ENCODE measurements at regions not wholly inside any gene's neighbourhood (a gene's known extent, or its start where the extent isn't known, plus 50 kb on each side); places are given as distances from the start of the nearest gene placed in this dataset.
"Not testable (repeated sequence)": the region's sequence is repeated elsewhere in the genome, so short reads cannot be mapped to it uniquely, and the experiment has no call there.

- no peaks in the 10 kb centered on the region for H3K36me3 ChIP-seq (ENCODE audit: insufficient read depth, low read length)
- no peak overlapping the region for H3K27ac ChIP-seq (ENCODE audit: low read depth, low read length)
- H3K9me3 ChIP-seq (ENCODE audit: low read length), result no peaks in the 10 kb centered on the region
- no peak overlapping the region for H3K9ac ChIP-seq (ENCODE audit: low read length)
- no peaks in the 10 kb centered on the region for H3K27me3 ChIP-seq (ENCODE audit: control insufficient read depth in 1 of 2, insufficient read depth in 2 of 2, low read length in 2 of 2)
- H3K4me3 ChIP-seq (ENCODE audit: low read depth in 1 of 2, low read length in 2 of 2), result no peak overlapping the region
- no peaks in the 10 kb centered on the region for H3K4me1 ChIP-seq (ENCODE audit: insufficient read depth, low read length)
These were observed 473.7 kb upstream of the PTGER4 start for GRCh38 chr5:40206030-40206429.

GRCh38 chr5:40204144-40204543 is 475.6 kb upstream of the PTGER4 start:
- H3K9me3 ChIP-seq (ENCODE audit: low read length), result no peaks in the 10 kb centered on the region
- H3K9ac ChIP-seq (ENCODE audit: low read length), result no peak overlapping the region
- H3K4me1 ChIP-seq (ENCODE audit: insufficient read depth, low read length), result no peaks in the 10 kb centered on the region
- H3K4me3 ChIP-seq (ENCODE audit: low read depth in 1 of 2, low read length in 2 of 2), result no peak overlapping the region
- no peak overlapping the region for H3K27ac ChIP-seq (ENCODE audit: low read depth, low read length)
- no peaks in the 10 kb centered on the region for H3K27me3 ChIP-seq (ENCODE audit: control insufficient read depth in 1 of 2, insufficient read depth in 2 of 2, low read length in 2 of 2)
- H3K36me3 ChIP-seq (ENCODE audit: insufficient read depth, low read length), result no peaks in the 10 kb centered on the region

- Histone ChIP-seq H3K27me3 (ENCODE audit: control insufficient read depth in 1 of 2, insufficient read depth in 2 of 2, low read length in 2 of 2) (no peaks in the 10 kb centered on the region), H3K36me3 (ENCODE audit: insufficient read depth, low read length) (no peaks in the 10 kb centered on the region), H3K27ac (ENCODE audit: low read depth, low read length) (no peak overlapping the region), H3K9ac (ENCODE audit: low read length) (no peak overlapping the region), H3K4me3 (ENCODE audit: low read depth in 1 of 2, low read length in 2 of 2) (no peak overlapping the region), H3K9me3 (ENCODE audit: low read length) (no peaks in the 10 kb centered on the region), H3K4me1 (ENCODE audit: insufficient read depth, low read length) (no peaks in the 10 kb centered on the region)
These were observed 476.8 kb upstream of the PTGER4 start for GRCh38 chr5:40202814-40203440.

- H3K4me1 ChIP-seq (ENCODE audit: insufficient read depth, low read length), result no peaks in the 10 kb centered on the region
- H3K9ac ChIP-seq (ENCODE audit: low read length), result no peak overlapping the region
- no peaks in the 10 kb centered on the region for H3K36me3 ChIP-seq (ENCODE audit: insufficient read depth, low read length)
- no peaks in the 10 kb centered on the region for H3K27me3 ChIP-seq (ENCODE audit: control insufficient read depth in 1 of 2, insufficient read depth in 2 of 2, low read length in 2 of 2)
- H3K4me3 ChIP-seq (ENCODE audit: low read depth in 1 of 2, low read length in 2 of 2), result no peak overlapping the region
- no peaks in the 10 kb centered on the region for H3K9me3 ChIP-seq (ENCODE audit: low read length)
- no peak overlapping the region for H3K27ac ChIP-seq (ENCODE audit: low read depth, low read length)
These were observed 481.0 kb upstream of the PTGER4 start for GRCh38 chr5:40198736-40199135.

GRCh38 chr5:40195574-40195973 is 484.1 kb upstream of the PTGER4 start:
- H3K36me3 ChIP-seq (ENCODE audit: insufficient read depth, low read length); H3K27me3 ChIP-seq (ENCODE audit: control insufficient read depth in 1 of 2, insufficient read depth in 2 of 2, low read length in 2 of 2); H3K4me3 ChIP-seq (ENCODE audit: low read depth in 1 of 2, low read length in 2 of 2); H3K27ac ChIP-seq (ENCODE audit: low read depth, low read length); H3K9ac ChIP-seq (ENCODE audit: low read length); H3K4me1 ChIP-seq (ENCODE audit: insufficient read depth, low read length); H3K9me3 ChIP-seq (ENCODE audit: low read length): not testable (repeated sequence)

GRCh38 chr5:40191150-40191549 is 488.6 kb upstream of the PTGER4 start:
- Histone ChIP-seq H3K9ac (ENCODE audit: low read length) (no peak overlapping the region), H3K27ac (ENCODE audit: low read depth, low read length) (no peak overlapping the region), H3K4me1 (ENCODE audit: insufficient read depth, low read length) (no peaks in the 10 kb centered on the region), H3K4me3 (ENCODE audit: low read depth in 1 of 2, low read length in 2 of 2) (no peak overlapping the region), H3K36me3 (ENCODE audit: insufficient read depth, low read length) (no peaks in the 10 kb centered on the region), H3K27me3 (ENCODE audit: control insufficient read depth in 1 of 2, insufficient read depth in 2 of 2, low read length in 2 of 2) (no peaks in the 10 kb centered on the region), H3K9me3 (ENCODE audit: low read length) (no peaks in the 10 kb centered on the region)

GRCh38 chr5:40172721-40173120 is 507.0 kb upstream of the PTGER4 start:
- Histone ChIP-seq H3K36me3 (ENCODE audit: insufficient read depth, low read length) (no peaks in the 10 kb centered on the region), H3K4me3 (ENCODE audit: low read depth in 1 of 2, low read length in 2 of 2) (no peak overlapping the region), H3K4me1 (ENCODE audit: insufficient read depth, low read length) (no peaks in the 10 kb centered on the region), H3K9ac (ENCODE audit: low read length) (no peak overlapping the region), H3K27ac (ENCODE audit: low read depth, low read length) (no peak overlapping the region), H3K27me3 (ENCODE audit: control insufficient read depth in 1 of 2, insufficient read depth in 2 of 2, low read length in 2 of 2) (no peaks in the 10 kb centered on the region), H3K9me3 (ENCODE audit: low read length) (peaks cover 5% of the 10 kb centered on the region)

- no peak overlapping the region for H3K27ac ChIP-seq (ENCODE audit: low read depth, low read length)
These were observed 507.7 kb upstream of the PTGER4 start for GRCh38 chr5:40171971-40172370.

GRCh38 chr5:40167283-40167682 is 512.4 kb upstream of the PTGER4 start:
- H3K27ac ChIP-seq (ENCODE audit: low read depth, low read length), result no peak overlapping the region
- no peaks in the 10 kb centered on the region for H3K27me3 ChIP-seq (ENCODE audit: control insufficient read depth in 1 of 2, insufficient read depth in 2 of 2, low read length in 2 of 2)
- H3K9ac ChIP-seq (ENCODE audit: low read length), result no peak overlapping the region
- no peak overlapping the region for H3K4me3 ChIP-seq (ENCODE audit: low read depth in 1 of 2, low read length in 2 of 2)
- H3K9me3 ChIP-seq (ENCODE audit: low read length), result peaks cover 5% of the 10 kb centered on the region
- H3K4me1 ChIP-seq (ENCODE audit: insufficient read depth, low read length), result no peaks in the 10 kb centered on the region
- no peaks in the 10 kb centered on the region for H3K36me3 ChIP-seq (ENCODE audit: insufficient read depth, low read length)

More at GRCh38 chr5:40171971-40172370, 507.7 kb upstream of the PTGER4 start:
- Histone ChIP-seq H3K27me3 (ENCODE audit: control insufficient read depth in 1 of 2, insufficient read depth in 2 of 2, low read length in 2 of 2) (no peaks in the 10 kb centered on the region), H3K4me1 (ENCODE audit: insufficient read depth, low read length) (no peaks in the 10 kb centered on the region), H3K9ac (ENCODE audit: low read length) (no peak overlapping the region), H3K4me3 (ENCODE audit: low read depth in 1 of 2, low read length in 2 of 2) (no peak overlapping the region), H3K9me3 (ENCODE audit: low read length) (peaks cover 5% of the 10 kb centered on the region), H3K36me3 (ENCODE audit: insufficient read depth, low read length) (no peaks in the 10 kb centered on the region)

- H3K4me1 ChIP-seq (ENCODE audit: insufficient read depth, low read length), result no peaks in the 10 kb centered on the region
- H3K9me3 ChIP-seq (ENCODE audit: low read length), result peaks cover 5% of the 10 kb centered on the region
- H3K27me3 ChIP-seq (ENCODE audit: control insufficient read depth in 1 of 2, insufficient read depth in 2 of 2, low read length in 2 of 2), result no peaks in the 10 kb centered on the region
- no peaks in the 10 kb centered on the region for H3K36me3 ChIP-seq (ENCODE audit: insufficient read depth, low read length)
- no peak overlapping the region for H3K4me3 ChIP-seq (ENCODE audit: low read depth in 1 of 2, low read length in 2 of 2)
- no peak overlapping the region for H3K9ac ChIP-seq (ENCODE audit: low read length)
- no peak overlapping the region for H3K27ac ChIP-seq (ENCODE audit: low read depth, low read length)
These were observed 512.9 kb upstream of the PTGER4 start for GRCh38 chr5:40166802-40167201.

- Histone ChIP-seq H3K4me3 (ENCODE audit: low read depth in 1 of 2, low read length in 2 of 2) (no peak overlapping the region), H3K4me1 (ENCODE audit: insufficient read depth, low read length) (no peaks in the 10 kb centered on the region), H3K27me3 (ENCODE audit: control insufficient read depth in 1 of 2, insufficient read depth in 2 of 2, low read length in 2 of 2) (no peaks in the 10 kb centered on the region), H3K36me3 (ENCODE audit: insufficient read depth, low read length) (no peaks in the 10 kb centered on the region), H3K9ac (ENCODE audit: low read length) (no peak overlapping the region), H3K9me3 (ENCODE audit: low read length) (peaks cover 5% of the 10 kb centered on the region), H3K27ac (ENCODE audit: low read depth, low read length) (no peak overlapping the region)
These were observed 513.7 kb upstream of the PTGER4 start for GRCh38 chr5:40165789-40166728.
